Chondrocyte (in vitro differentiated cells): ENCODE measurements at regions not wholly inside any gene's neighbourhood (a gene's known extent, or its start where the extent isn't known, plus 50 kb on each side); places are given as distances from the start of the nearest gene placed in this dataset.

ENCODE experiments used
- DNase-seq: peaks from one replicate; pipeline ENCODE4 v3.0.0; 2021; ENCODE audit warnings: mixed read lengths, low spot score
- H3K27ac Mint-ChIP-seq: one replicate; pipeline ENCODE4 v1.8.0; 2021; ENCODE audit warnings: mild to moderate bottlenecking, moderate library complexity, mixed read lengths; ENCODE audit not compliant: unreplicated experiment
- H3K27me3 Mint-ChIP-seq: 2 replicates; pipeline ENCODE4 v1.8.0; 2021; ENCODE audit warnings: low read depth, mixed read lengths
- H3K36me3 Mint-ChIP-seq: 2 replicates; pipeline ENCODE4 v1.8.0; 2021; ENCODE audit warnings: low read depth, mixed read lengths
- H3K4me1 Mint-ChIP-seq: 2 replicates; pipeline ENCODE4 v1.8.0; 2021; ENCODE audit warnings: low read depth, mild to moderate bottlenecking, mixed read lengths
- H3K4me3 Mint-ChIP-seq: one replicate; pipeline ENCODE4 v1.8.0; 2021; ENCODE audit warnings: mild to moderate bottlenecking, moderate library complexity, mixed read lengths; ENCODE audit not compliant: unreplicated experiment
- H3K9me3 Mint-ChIP-seq: 2 replicates; pipeline ENCODE4 v1.8.0; 2021; ENCODE audit warnings: low read depth, mixed read lengths
- TF ChIP-seq, protein P1 (sequence below): fragments of 200-600 bp; sonication (generic); IDR thresholded peaks from 2 replicates; pipeline ENCODE4 v1.5.0; 2021; ENCODE audit warnings: antibody characterized with exemption, mild to moderate bottlenecking, moderate library complexity

- TF ChIP-seq, protein P1, sequence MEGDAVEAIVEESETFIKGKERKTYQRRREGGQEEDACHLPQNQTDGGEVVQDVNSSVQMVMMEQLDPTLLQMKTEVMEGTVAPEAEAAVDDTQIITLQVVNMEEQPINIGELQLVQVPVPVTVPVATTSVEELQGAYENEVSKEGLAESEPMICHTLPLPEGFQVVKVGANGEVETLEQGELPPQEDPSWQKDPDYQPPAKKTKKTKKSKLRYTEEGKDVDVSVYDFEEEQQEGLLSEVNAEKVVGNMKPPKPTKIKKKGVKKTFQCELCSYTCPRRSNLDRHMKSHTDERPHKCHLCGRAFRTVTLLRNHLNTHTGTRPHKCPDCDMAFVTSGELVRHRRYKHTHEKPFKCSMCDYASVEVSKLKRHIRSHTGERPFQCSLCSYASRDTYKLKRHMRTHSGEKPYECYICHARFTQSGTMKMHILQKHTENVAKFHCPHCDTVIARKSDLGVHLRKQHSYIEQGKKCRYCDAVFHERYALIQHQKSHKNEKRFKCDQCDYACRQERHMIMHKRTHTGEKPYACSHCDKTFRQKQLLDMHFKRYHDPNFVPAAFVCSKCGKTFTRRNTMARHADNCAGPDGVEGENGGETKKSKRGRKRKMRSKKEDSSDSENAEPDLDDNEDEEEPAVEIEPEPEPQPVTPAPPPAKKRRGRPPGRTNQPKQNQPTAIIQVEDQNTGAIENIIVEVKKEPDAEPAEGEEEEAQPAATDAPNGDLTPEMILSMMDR = no peak
- H3K36me3 Mint-ChIP-seq = peaks cover 5% of the 10 kb centered on the region
- H3K4me3 Mint-ChIP-seq = no peak overlapping the region
- H3K27ac Mint-ChIP-seq = no peak overlapping the region
- no peak for DNase-seq
- H3K9me3 Mint-ChIP-seq = peaks cover 14% of the 10 kb centered on the region
- no peaks in the 10 kb centered on the region for H3K4me1 Mint-ChIP-seq
- peaks cover 4% of the 10 kb centered on the region for H3K27me3 Mint-ChIP-seq
Observed at GRCh38 chr11:16685914-16686313, 52.5 kb upstream of the C11orf58 start.

GRCh38 chr11:16678466-16679116 lies 59.9 kb upstream of the C11orf58 start:
- Mint-ChIP-seq H3K4me1 (no peaks in the 10 kb centered on the region), H3K4me3 (no peak overlapping the region), H3K27me3 (peaks cover 7% of the 10 kb centered on the region), H3K9me3 (peaks cover 33% of the 10 kb centered on the region), H3K27ac (no peak overlapping the region), H3K36me3 (peaks cover 7% of the 10 kb centered on the region)
- TF ChIP-seq, protein P1 = no peak
- DNase-seq = no peak

GRCh38 chr11:16669799-16670415 lies 68.5 kb upstream of the C11orf58 start:
- no peak overlapping the region for H3K4me3 Mint-ChIP-seq
- H3K4me1 Mint-ChIP-seq = peaks cover 5% of the 10 kb centered on the region
- TF ChIP-seq, protein P1 = no peak
- H3K27me3 Mint-ChIP-seq = no peaks in the 10 kb centered on the region
- no peak overlapping the region for H3K27ac Mint-ChIP-seq
- no peak for DNase-seq
- H3K9me3 Mint-ChIP-seq = peaks cover 31% of the 10 kb centered on the region
- H3K36me3 Mint-ChIP-seq = peaks cover 4% of the 10 kb centered on the region

- Mint-ChIP-seq H3K9me3 (peaks cover 15% of the 10 kb centered on the region), H3K4me3 (no peak overlapping the region), H3K36me3 (peaks cover under 1% of the 10 kb centered on the region), H3K4me1 (no peaks in the 10 kb centered on the region), H3K27ac (no peak overlapping the region), H3K27me3 (no peaks in the 10 kb centered on the region)
- DNase-seq = no peak
- TF ChIP-seq, protein P1 = peak; percentile 76
Observed at GRCh38 chr11:16632295-16633200, 105.9 kb upstream of the C11orf58 start.

DNA sequence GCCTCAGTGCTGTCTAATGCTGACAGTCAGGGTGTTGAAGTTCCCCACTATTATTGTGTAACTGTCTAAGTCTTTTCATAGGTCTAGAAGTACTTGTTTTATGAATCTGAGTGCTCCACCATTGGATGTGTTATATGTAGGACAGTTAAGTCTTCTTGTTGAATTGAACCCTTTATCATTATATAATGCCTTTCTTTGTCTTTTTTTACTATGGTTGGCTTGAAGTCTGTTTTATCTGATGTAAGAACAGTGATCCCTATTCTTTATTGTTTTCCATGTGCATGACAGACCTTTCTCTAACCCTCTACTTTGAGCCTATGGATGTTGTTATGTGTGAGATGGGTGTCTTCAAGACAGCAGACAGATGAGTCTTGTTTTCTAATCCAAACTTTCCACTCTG lies 107.8 kb upstream of the C11orf58 start:
- no peaks in the 10 kb centered on the region for H3K4me1 Mint-ChIP-seq
- DNase-seq = no peak
- H3K36me3 Mint-ChIP-seq = no peaks in the 10 kb centered on the region
- no peak overlapping the region for H3K27ac Mint-ChIP-seq
- H3K27me3 Mint-ChIP-seq = no peaks in the 10 kb centered on the region
- TF ChIP-seq, protein P1 = no peak
- H3K9me3 Mint-ChIP-seq = peaks cover 8% of the 10 kb centered on the region
- H3K4me3 Mint-ChIP-seq = no peak overlapping the region
